ENCODE measurements at regions not wholly inside any gene's neighbourhood (a gene's known extent, or its start where the extent isn't known, plus 50 kb on each side); places are given as distances from the start of the nearest gene placed in this dataset.

DNA sequence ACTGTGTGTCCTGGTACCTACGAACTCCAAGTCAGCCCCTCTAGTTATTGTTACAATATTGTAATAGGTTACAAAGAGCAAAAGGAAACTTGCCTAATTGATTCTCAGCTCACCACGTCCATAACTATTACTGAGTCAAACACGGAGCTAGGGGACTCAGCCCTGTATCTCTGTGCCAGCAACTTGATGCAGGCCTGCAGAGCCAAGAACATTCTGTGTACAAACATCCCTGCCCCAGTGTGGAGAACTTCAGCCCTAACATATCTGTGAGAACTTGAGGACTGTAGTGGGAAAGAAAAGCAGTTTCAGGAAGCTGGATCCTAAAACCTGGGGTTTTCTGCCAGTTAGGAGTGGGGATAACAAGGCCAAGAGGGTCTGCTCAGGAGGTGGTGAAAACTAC, 114.9 kb upstream of the PRSS58 start:
- Mint-ChIP-seq H3K36me3 (ENCODE audit: low read depth) (no peaks in the 10 kb centered on the region), H3K27me3 (peaks cover 4% of the 10 kb centered on the region), H3K9me3 (peaks cover 8% of the 10 kb centered on the region), H3K4me1 (ENCODE audit: low read depth) (no peaks in the 10 kb centered on the region), H3K27ac (no peak overlapping the region), H3K4me3 (no peak overlapping the region)
- DNase-seq: no peak

DNA sequence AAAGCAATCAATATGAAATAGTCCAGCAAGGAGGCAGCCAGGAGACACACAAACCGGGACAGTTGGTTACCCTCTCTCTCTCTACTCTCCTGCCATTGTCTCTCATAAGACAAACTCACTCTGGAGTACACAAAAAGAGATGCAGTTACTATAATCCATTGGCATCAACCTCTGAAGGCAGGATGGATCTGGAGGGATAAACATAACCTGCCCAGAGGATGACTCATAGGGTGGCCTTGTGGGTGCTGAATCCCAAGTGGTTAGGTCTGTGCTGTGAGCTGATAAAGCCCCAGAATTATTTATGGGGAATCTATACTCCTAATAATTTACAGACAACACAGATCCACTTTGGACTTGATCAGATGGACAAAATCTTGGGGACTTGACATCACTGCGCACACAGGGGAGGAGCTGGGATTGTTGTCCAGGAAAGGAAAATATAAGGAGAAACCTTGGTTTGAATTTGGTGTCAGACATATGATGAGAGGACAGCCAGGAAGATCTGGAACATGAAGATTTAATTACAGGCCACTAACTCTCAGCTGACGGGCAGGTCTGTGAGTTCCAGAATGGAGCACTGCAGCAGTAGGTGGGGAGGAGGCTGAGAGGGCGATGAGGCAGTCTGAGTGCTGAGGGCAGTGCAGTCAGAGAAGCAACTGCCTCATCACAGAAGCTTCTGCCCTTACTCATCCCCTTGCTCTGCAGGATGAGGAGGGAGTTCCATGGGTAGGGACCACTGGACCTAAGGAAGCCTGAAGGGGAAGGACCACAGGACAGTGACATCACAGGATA, 113.9 kb upstream of the PRSS58 start:
- Mint-ChIP-seq H3K27me3 (peaks cover 7% of the 10 kb centered on the region), H3K27ac (no peak overlapping the region), H3K4me3 (no peak overlapping the region), H3K36me3 (ENCODE audit: low read depth) (no peaks in the 10 kb centered on the region), H3K4me1 (ENCODE audit: low read depth) (no peaks in the 10 kb centered on the region), H3K9me3 (peaks cover 8% of the 10 kb centered on the region)
- no peak for DNase-seq

DNA sequence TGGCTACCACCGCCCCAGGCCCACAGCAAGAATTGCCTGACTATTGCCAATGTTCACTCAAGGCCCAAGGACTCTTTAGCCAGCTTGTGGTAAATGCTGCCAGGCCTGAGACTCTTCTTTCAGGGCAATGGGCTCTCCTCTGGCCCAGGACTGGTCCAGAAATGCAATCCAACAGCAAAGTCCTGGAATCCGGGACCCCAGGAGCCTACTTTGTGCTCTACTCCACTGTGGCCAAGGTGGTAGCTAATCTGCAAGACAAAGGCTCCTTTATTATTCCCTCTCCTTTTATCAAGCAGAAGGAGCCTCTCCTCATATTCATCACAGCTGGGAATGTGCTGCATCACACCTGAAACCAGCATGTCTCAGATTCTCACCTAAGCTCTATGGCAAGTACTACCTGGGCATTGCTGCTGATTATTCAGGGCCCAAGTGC, 107.6 kb upstream of the PRSS58 start:
- H3K36me3 Mint-ChIP-seq (ENCODE audit: low read depth): no peaks in the 10 kb centered on the region
- peaks cover 8% of the 10 kb centered on the region for H3K9me3 Mint-ChIP-seq
- H3K4me1 Mint-ChIP-seq (ENCODE audit: low read depth): peaks cover 20% of the 10 kb centered on the region
- peaks cover 17% of the 10 kb centered on the region for H3K27me3 Mint-ChIP-seq
- H3K4me3 Mint-ChIP-seq: no peak overlapping the region
- no peak for DNase-seq
- H3K27ac Mint-ChIP-seq: no peak overlapping the region

DNA sequence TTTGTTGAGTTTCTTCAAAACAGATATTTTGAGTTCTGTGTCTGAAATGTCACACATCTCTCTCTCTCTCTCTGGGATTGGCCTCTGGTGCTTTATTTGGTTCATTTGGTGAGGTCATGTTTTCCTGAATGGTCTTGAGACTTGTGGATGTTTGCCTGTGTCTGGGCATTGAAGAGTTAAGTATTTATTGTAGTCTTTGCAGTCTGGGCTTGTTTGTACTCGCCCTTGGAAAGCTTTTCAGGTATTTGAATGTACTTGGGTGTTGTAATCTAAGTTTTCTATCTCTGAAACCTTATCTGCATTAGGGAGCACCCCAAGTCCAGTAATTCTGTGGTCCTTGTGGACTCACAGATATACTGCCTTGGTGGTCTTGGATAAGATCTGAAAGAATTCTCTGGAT, 106.7 kb upstream of the PRSS58 start:
- H3K4me1 Mint-ChIP-seq (ENCODE audit: low read depth): peaks cover 20% of the 10 kb centered on the region
- H3K27ac Mint-ChIP-seq: no peak overlapping the region
- H3K9me3 Mint-ChIP-seq: peaks cover 8% of the 10 kb centered on the region
- H3K4me3 Mint-ChIP-seq: no peak overlapping the region
- no peak for DNase-seq
- H3K36me3 Mint-ChIP-seq (ENCODE audit: low read depth): no peaks in the 10 kb centered on the region
- H3K27me3 Mint-ChIP-seq: peaks cover 17% of the 10 kb centered on the region

DNA sequence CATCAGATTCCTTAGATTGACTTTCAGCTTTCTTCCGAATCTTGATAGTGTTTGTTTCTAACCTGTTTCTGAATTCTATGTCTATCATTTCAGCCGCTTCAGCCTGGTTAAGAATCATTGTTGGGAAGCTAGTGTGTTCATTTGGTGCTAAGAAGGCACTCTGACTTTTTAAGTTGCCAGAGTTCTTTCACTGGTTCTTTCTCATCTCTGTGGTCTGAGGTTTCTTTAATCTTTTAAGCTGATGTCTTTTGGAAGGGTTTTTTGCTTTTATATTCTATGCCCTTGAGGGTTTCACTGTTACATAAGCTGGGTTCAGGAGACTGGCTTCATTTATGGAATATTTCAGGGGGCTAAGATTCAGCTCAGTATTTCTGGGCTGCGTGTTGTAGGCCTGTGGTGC, 104.5 kb upstream of the PRSS58 start:
- H3K36me3 Mint-ChIP-seq (ENCODE audit: low read depth): no peaks in the 10 kb centered on the region
- no peak for DNase-seq
- no peak overlapping the region for H3K4me3 Mint-ChIP-seq
- peaks cover 30% of the 10 kb centered on the region for H3K4me1 Mint-ChIP-seq (ENCODE audit: low read depth)
- H3K27ac Mint-ChIP-seq: no peak overlapping the region
- peaks cover 17% of the 10 kb centered on the region for H3K27me3 Mint-ChIP-seq
- H3K9me3 Mint-ChIP-seq: no peaks in the 10 kb centered on the region

DNA sequence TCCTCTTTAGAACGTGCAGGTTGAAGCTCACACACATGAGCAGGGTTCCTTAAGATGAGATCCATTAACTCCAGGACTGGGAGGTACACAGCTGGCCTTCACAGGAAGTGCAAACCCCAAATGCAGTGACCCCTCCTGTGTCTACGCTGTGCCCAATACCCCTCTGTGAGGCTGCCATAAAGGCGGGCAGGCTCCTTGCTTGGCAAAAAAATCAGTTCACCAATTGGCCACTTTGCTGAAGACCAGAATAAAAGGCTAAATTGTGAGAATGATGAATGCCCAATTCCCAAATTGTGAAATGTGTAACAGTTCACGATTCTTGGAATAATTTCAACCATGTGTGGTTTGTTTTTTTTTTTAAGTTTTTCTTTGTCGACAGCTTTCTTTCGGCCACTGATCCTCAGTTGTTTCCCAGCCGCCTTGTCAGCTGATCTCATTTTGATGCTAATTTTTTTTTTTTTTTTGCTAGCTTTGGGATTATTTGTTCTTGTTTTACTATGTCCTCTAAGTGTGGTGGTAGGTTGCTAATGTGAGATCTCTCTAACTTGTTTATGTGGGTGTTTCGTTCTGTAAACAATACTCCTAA, 101.9 kb upstream of the PRSS58 start:
- no peaks in the 10 kb centered on the region for H3K36me3 Mint-ChIP-seq (ENCODE audit: low read depth)
- H3K4me1 Mint-ChIP-seq (ENCODE audit: low read depth): peaks cover 30% of the 10 kb centered on the region
- DNase-seq: no peak
- H3K9me3 Mint-ChIP-seq: no peaks in the 10 kb centered on the region
- no peak overlapping the region for H3K4me3 Mint-ChIP-seq
- H3K27ac Mint-ChIP-seq: no peak overlapping the region
- H3K27me3 Mint-ChIP-seq: peaks cover 16% of the 10 kb centered on the region

DNA sequence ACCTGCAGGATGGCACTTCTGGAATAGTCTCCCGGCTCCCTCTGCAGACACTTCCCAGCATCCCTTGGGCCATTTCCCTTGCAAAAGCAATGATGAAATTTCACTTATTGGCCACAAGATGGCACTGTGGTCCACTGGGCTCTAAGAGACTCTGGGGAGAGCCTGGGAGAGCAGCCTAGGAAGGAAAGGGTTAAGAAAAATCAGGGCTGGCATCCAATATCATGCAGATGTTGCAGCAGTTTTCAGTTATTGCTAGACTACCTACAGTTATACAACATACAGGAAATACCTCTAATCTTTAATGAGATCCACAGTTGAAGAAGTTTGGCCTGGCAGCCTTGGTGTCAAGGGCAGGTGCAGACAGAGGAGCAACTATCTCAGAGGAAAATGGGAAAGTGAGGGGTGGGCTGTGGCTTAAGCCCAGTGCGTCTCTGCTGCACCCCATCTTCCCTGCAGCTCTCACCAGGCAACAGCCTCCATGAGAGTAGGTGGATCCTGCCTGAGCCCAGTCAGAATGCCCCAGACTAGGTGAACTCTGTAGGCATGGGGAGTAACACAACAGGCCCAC, 100.2 kb upstream of the PRSS58 start:
- H3K36me3 Mint-ChIP-seq (ENCODE audit: low read depth): no peaks in the 10 kb centered on the region

DNA sequence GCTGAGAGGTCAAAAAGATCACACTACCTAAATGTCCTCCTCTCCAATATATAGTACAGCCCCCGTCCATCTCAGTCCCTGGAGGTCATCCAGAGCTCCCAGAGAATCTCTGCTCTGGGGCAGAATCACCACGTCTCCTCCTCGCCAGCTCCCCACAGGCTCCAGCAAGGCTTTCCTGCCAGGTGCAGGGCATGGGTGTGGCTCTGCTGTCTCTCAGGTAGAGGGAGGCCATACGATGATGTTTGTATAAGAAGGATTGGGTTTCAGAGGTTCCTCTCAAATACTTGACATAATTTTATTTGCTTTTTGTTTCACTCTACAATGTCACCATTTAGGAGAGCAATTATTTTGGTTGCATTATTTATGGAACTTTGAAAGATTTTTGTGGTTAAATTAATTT, 98.3 kb upstream of the PRSS58 start:
- Mint-ChIP-seq H3K9me3 (no peaks in the 10 kb centered on the region), H3K27me3 (peaks cover 5% of the 10 kb centered on the region), H3K27ac (no peak overlapping the region), H3K4me3 (no peak overlapping the region), H3K36me3 (ENCODE audit: low read depth) (no peaks in the 10 kb centered on the region), H3K4me1 (ENCODE audit: low read depth) (peaks cover 34% of the 10 kb centered on the region)
- DNase-seq: no peak

More for the DNA sequence above, 100.2 kb upstream of the PRSS58 start:
- H3K27me3 Mint-ChIP-seq: peaks cover 12% of the 10 kb centered on the region
- H3K9me3 Mint-ChIP-seq: no peaks in the 10 kb centered on the region
- DNase-seq: no peak
- no peak overlapping the region for H3K4me3 Mint-ChIP-seq
- no peak overlapping the region for H3K27ac Mint-ChIP-seq
- peaks cover 36% of the 10 kb centered on the region for H3K4me1 Mint-ChIP-seq (ENCODE audit: low read depth)

DNA sequence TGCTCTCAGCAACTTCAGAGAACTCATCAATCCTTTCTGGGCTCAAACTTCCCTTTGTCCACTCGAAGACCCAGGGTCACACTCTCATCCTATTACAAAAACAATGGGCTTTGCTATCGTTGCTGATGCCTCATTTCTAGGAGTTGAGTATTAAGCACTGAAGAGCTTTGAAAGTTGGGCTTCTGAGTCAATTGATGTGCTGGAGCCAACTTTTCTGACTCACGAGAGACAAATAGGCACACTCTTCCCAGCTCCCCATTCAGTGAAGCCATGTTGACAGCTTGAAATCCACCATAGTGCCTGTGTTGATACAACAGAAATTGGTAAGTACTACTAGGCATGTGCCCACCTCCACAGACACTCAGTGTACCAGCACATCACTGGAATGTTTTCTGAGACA, 97.5 kb upstream of the PRSS58 start:
- Mint-ChIP-seq H3K9me3 (no peaks in the 10 kb centered on the region), H3K27me3 (peaks cover 5% of the 10 kb centered on the region), H3K36me3 (ENCODE audit: low read depth) (no peaks in the 10 kb centered on the region), H3K27ac (no peak overlapping the region), H3K4me3 (no peak overlapping the region), H3K4me1 (ENCODE audit: low read depth) (peaks cover 34% of the 10 kb centered on the region)
- no peak for DNase-seq

DNA sequence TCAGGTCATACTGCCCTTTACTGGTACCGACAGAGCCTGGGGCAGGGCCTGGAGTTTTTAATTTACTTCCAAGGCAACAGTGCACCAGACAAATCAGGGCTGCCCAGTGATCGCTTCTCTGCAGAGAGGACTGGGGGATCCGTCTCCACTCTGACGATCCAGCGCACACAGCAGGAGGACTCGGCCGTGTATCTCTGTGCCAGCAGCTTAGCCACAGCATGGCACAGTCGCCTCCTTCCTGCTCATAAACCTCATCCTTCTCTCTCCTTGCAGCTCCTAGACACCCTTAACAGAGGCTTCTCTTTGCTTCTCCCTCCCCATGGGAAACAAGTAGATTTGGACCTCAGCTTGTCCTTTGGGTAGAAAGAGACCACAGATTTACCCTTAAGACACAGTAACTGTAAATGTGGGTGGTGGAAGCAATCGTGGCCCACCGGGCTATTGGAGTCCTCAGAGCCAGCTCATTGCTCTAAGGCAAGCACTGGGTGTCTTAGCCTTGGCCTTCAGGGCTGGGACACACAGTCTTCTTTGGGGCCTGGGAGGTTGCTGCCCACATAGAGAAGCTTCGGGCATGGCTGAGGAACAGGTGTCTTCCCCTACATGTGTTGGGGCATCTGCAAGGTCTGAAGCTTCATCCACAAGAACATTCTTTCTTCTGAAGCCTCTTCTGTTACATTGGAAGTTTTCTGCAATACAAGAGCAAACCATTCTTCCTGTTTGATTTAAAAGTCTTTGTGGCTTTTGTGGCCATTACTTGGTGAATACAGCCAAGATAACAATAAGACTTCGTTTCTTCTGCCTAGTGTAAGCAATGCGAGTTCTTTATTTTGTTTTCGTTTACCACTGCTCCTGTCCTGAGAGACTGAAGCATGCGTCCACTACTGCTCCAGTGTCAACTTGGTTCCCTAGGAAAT, 95.5 kb upstream of the PRSS58 start:
- Mint-ChIP-seq H3K9me3 (no peaks in the 10 kb centered on the region), H3K27ac (peak overlapping the region; percentile 78), H3K27me3 (peaks cover 8% of the 10 kb centered on the region), H3K4me1 (ENCODE audit: low read depth) (peaks cover 33% of the 10 kb centered on the region), H3K4me3 (peak overlapping the region; percentile 76), H3K36me3 (ENCODE audit: low read depth) (no peaks in the 10 kb centered on the region)
- peak; percentile 35 for DNase-seq

DNA sequence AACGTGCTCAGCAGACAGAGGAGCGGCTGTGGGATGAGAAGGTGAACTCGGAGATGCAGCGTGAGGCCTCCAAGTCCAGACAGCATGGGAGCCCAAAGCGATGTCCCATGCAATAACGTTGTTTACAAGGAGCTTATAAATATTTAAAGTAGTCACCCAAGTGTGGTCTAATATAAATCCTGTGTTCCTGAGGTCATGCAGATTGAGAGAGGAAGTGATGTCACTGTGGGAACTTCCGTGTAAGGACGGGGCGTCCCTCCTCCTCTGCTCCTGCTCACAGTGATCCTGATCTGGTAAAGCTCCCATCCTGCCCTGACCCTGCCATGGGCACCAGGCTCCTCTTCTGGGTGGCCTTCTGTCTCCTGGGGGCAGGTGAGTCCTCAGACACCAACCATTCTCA, 94.7 kb upstream of the PRSS58 start:
- peak; percentile 42 for DNase-seq
- peak overlapping the region; percentile 76 for H3K4me3 Mint-ChIP-seq
- H3K27ac Mint-ChIP-seq: peak overlapping the region; percentile 78
- H3K4me1 Mint-ChIP-seq (ENCODE audit: low read depth): peaks cover 25% of the 10 kb centered on the region
- peaks cover 6% of the 10 kb centered on the region for H3K27me3 Mint-ChIP-seq
- no peaks in the 10 kb centered on the region for H3K36me3 Mint-ChIP-seq (ENCODE audit: low read depth)
- H3K9me3 Mint-ChIP-seq: no peaks in the 10 kb centered on the region

DNA sequence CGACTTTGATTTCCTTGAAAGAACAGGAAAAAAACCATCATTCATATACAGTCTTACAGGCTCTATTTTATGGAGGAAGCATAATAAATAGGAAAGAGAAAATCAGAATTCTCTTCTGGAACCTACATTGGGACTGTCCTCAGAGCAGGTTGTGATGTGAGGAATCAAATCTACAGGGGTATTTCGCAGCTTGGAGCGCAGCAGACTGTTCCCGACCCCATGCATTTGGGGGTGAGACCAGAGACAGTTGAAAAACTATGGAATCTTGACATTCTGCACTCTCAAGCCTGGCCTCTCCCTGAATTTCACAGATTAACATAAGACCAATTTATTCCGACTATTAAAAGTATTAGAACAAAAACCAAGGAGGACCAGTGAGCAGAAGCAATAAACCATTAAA, 93.3 kb upstream of the PRSS58 start:
- Mint-ChIP-seq H3K4me3 (no peak overlapping the region), H3K36me3 (ENCODE audit: low read depth) (no peaks in the 10 kb centered on the region), H3K4me1 (ENCODE audit: low read depth) (peaks cover 24% of the 10 kb centered on the region), H3K27me3 (peaks cover 6% of the 10 kb centered on the region), H3K27ac (no peak overlapping the region), H3K9me3 (no peaks in the 10 kb centered on the region)
- DNase-seq: no peak

DNA sequence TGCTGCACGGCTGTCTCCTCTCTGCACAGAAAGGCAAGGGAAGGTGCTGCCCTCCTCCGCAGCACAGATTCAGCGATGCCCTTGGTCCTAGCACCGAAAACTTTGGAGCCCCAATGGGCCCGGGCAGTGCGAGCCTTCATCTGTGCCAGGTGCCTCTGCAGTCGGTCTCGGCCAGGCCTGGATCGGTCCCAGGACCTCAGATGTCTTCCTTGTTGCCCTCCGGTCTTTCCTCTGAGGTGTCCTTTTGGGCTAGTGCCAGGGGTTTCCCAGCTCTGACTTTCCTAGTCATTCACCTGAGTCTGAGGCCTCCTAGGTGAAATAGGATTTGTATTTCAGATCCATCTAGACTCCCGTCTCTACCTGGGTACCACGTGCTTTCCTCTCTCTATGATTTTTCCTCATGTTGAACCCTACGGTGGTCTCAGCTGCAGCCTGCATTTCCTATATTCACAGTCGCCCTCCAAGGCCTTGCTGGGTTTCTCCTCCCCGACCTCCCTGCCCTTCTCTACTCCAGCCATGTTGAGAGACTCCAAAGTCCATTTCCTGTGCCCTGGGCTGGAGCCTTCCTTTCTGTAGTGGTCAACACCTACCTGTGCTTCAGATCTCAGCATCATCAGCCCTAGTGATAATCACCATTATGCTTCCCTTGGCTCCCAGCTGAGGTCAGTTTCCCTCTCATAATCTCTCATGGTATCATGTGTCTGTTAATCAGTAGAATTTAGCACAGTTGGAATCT, 92.0 kb upstream of the PRSS58 start:
- H3K4me1 Mint-ChIP-seq (ENCODE audit: low read depth): peaks cover 28% of the 10 kb centered on the region
- no peaks in the 10 kb centered on the region for H3K9me3 Mint-ChIP-seq
- peaks cover 6% of the 10 kb centered on the region for H3K27me3 Mint-ChIP-seq
- no peak overlapping the region for H3K27ac Mint-ChIP-seq
- H3K4me3 Mint-ChIP-seq: no peak overlapping the region
- no peak for DNase-seq
- no peaks in the 10 kb centered on the region for H3K36me3 Mint-ChIP-seq (ENCODE audit: low read depth)

DNA sequence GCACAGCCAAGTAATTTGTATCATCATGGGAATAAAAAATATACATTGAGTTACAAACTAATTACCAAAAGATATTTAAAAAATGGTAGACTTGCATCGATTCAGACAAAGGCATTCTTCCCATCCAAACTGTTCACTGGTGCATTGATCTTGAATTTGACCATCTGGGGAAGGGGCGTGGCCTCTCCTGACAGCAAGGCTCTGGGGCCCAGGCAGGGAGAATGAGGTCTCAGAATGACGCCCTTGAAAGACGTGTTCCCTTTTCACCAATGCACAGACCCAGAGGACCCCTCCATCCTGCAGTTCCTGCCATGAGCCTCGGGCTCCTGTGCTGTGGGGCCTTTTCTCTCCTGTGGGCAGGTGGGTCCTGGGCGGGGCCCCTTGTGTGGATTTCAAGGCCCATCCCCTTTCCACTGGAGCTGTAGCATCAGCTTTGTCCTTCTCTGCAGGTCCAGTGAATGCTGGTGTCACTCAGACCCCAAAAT, 91.1 kb upstream of the PRSS58 start:
- H3K27me3 Mint-ChIP-seq: peaks cover 5% of the 10 kb centered on the region
- H3K4me1 Mint-ChIP-seq (ENCODE audit: low read depth): peaks cover 26% of the 10 kb centered on the region
- no peaks in the 10 kb centered on the region for H3K36me3 Mint-ChIP-seq (ENCODE audit: low read depth)
- no peak for DNase-seq
- no peak overlapping the region for H3K27ac Mint-ChIP-seq
- H3K9me3 Mint-ChIP-seq: no peaks in the 10 kb centered on the region
- H3K4me3 Mint-ChIP-seq: no peak overlapping the region
